ENCODE measurements at regions not wholly inside any gene's neighbourhood (a gene's known extent, or its start where the extent isn't known, plus 50 kb on each side); places are given as distances from the start of the nearest gene placed in this dataset.

DNA sequence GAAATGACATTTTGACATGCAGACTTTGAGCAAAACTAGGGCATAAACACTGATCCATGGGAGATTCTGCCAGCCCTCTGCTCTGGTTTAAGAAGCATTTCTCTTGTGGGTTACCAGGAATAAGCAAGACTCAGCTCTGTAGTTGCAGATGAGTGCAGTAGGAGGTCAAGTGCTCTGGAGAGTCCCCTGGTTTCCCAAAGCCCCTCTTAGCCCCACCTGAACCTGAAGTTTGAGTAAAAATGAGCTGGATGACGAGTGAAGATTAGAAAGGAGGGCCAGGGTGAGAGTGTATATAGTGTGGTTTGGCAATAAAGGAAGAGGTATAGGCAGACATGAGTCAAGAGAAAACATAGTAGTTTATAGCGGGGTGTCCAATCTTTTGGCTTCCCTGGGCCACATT, 220.3 kb downstream of the ARL4A start:
- TF ChIP-seq, protein P1, sequence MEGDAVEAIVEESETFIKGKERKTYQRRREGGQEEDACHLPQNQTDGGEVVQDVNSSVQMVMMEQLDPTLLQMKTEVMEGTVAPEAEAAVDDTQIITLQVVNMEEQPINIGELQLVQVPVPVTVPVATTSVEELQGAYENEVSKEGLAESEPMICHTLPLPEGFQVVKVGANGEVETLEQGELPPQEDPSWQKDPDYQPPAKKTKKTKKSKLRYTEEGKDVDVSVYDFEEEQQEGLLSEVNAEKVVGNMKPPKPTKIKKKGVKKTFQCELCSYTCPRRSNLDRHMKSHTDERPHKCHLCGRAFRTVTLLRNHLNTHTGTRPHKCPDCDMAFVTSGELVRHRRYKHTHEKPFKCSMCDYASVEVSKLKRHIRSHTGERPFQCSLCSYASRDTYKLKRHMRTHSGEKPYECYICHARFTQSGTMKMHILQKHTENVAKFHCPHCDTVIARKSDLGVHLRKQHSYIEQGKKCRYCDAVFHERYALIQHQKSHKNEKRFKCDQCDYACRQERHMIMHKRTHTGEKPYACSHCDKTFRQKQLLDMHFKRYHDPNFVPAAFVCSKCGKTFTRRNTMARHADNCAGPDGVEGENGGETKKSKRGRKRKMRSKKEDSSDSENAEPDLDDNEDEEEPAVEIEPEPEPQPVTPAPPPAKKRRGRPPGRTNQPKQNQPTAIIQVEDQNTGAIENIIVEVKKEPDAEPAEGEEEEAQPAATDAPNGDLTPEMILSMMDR (IDR thresholded peaks at IDR 0.05; ENCODE audit: low read length) = no peak
- TF ChIP-seq EZH2 (optimal IDR thresholded peaks at IDR 0.05; ENCODE audit: low read depth, low read length) (no peak), EZH2phosphoT487 (IDR thresholded peaks at IDR 0.05; ENCODE audit: low read length) (no peak)
